ENCODE measurements at regions not wholly inside any gene's neighbourhood (a gene's known extent, or its start where the extent isn't known, plus 50 kb on each side); places are given as distances from the start of the nearest gene placed in this dataset.

- no peak overlapping the region for H3K14ac ChIP-seq (ENCODE audit: insufficient read depth, low read length)
- no peaks in the 10 kb centered on the region for H3K9me3 ChIP-seq (ENCODE audit: control insufficient read depth, low read depth, low read length)
- H3K56ac ChIP-seq (ENCODE audit: insufficient read length, low read depth, low read length), result no peak overlapping the region
- Mint-ChIP-seq H3K36me3 (ENCODE audit: insufficient read depth in 1 of 3, low read depth in 3 of 3) (peaks cover 0 to 10% (median 7%) of the 10 kb centered on the region in 3 experiments; a peak in 4 of 7 replicates), H3K4me3 (no peak overlapping the region), H3K9me3 (peaks cover 8 to 16% of the 10 kb centered on the region in 2 experiments; a peak in 4 of 5 replicates), H3K27ac (no peak overlapping the region), H3K27me3 (ENCODE audit: low read depth) (no peaks in the 10 kb centered on the region), H3K4me1 (peaks cover 7 to 8% of the 10 kb centered on the region in 2 experiments)
- H2BK12ac ChIP-seq (ENCODE audit: insufficient read length, low read depth, low read length), result no peak overlapping the region
- H4K91ac ChIP-seq (ENCODE audit: insufficient read length, low read depth, low read length), result no peak overlapping the region
- no peak overlapping the region for H2BK120ac ChIP-seq (ENCODE audit: low read depth, low read length, poor library complexity, severe bottlenecking)
- no peak overlapping the region for H3K18ac ChIP-seq (ENCODE audit: insufficient read length, low read depth, low read length)
- no peak overlapping the region for H3K27ac ChIP-seq (ENCODE audit: insufficient read length, low read depth, low read length)
- H2AFZ ChIP-seq (ENCODE audit: low read length), result no peak overlapping the region
- no peaks in the 10 kb centered on the region for H4K20me1 ChIP-seq (ENCODE audit: control insufficient read depth, insufficient read depth, insufficient read length)
- H3K4me2 ChIP-seq (ENCODE audit: insufficient read depth, insufficient read length, low read length), result no peak overlapping the region
- H2AK5ac ChIP-seq (ENCODE audit: insufficient read length, low read length), result no peak overlapping the region
- no peak overlapping the region for H4K8ac ChIP-seq (replicated peaks; ENCODE audit: insufficient read length, low read depth, low read length)
- no peak overlapping the region for H3K23ac ChIP-seq (ENCODE audit: insufficient read length, low read depth, low read length)
- H3K23me2 ChIP-seq (ENCODE audit: insufficient read length, low read depth, low read length, poor library complexity, severe bottlenecking), result no peaks in the 10 kb centered on the region
- H4K5ac ChIP-seq (ENCODE audit: insufficient read length, low read depth, low read length), result no peak overlapping the region
- TF ChIP-seq CTCF (conservative IDR thresholded peaks at IDR 0.05), result no peak
- no peak overlapping the region for H3T11ph ChIP-seq (ENCODE audit: low read length)
- no peak for DNase-seq
- H2BK15ac ChIP-seq (ENCODE audit: low read depth, low read length), result no peak overlapping the region
- H2BK20ac ChIP-seq (ENCODE audit: low read depth, low read length, poor library complexity, severe bottlenecking), result no peak overlapping the region
- H3K27me3 ChIP-seq (ENCODE audit: insufficient read depth, low read length), result no peaks in the 10 kb centered on the region
- no peaks in the 10 kb centered on the region for H3K79me1 ChIP-seq (ENCODE audit: insufficient read depth, low read depth, low read length, poor library complexity, severe bottlenecking)
- H3K79me2 ChIP-seq (ENCODE audit: insufficient read depth, low read length), result no peaks in the 10 kb centered on the region
- H3K4ac ChIP-seq (ENCODE audit: low read depth, low read length), result no peak overlapping the region
- H3K9ac ChIP-seq (ENCODE audit: extremely low read depth, insufficient read length, low read length), result no peak overlapping the region
- H3K4me1 ChIP-seq (ENCODE audit: insufficient read depth, low read length), result peaks cover 3% of the 10 kb centered on the region; the same call in 1 of the 2 replicates
- H2BK5ac ChIP-seq (ENCODE audit: insufficient read length, low read length), result no peak overlapping the region
Observed at GRCh38 chr2:12803607-12804006, 86.9 kb downstream of the TRIB2 start.
